ENCODE measurements at regions not wholly inside any gene's neighbourhood (a gene's known extent, or its start where the extent isn't known, plus 50 kb on each side); places are given as distances from the start of the nearest gene placed in this dataset.

GRCh38 chr10:83562381-83562780 is 576.9 kb upstream of the GHITM start:
- Histone ChIP-seq H3K4me1 (no peaks in the 10 kb centered on the region), H3K27ac (no peak overlapping the region), H3K4me3 (no peak overlapping the region), H3K36me3 (no peaks in the 10 kb centered on the region), H3K27me3 (no peaks in the 10 kb centered on the region), H3K9me3 (peaks cover 0 to 8% (median 0%) of the 10 kb centered on the region in 4 donors)
- intact Hi-C loops (cut with DNase I; ENCODE audit: low total_unique reads) = no loop called here
- TF ChIP-seq POLR2AphosphoS5 (IDR thresholded peaks at IDR 0.05) (no peak), POLR2A (IDR thresholded peaks at IDR 0.05) (no peak), CTCF (IDR thresholded peaks at IDR 0.05) (no peak), EP300 (IDR thresholded peaks at IDR 0.05) (no peak)
- DNase-seq = no peak
- whole genome bisulfite sequencing, 5 donors = 94 to 97% (median 95%) methylated on average over 3 of the region's 3 CpGs

- intact Hi-C loops (cut with DNase I; ENCODE audit: low total_unique reads) = no loop called here
- 93 to 98% (median 96%) methylated on average over 32 of the region's 32 CpGs for WGBS, 5 donors
- TF ChIP-seq POLR2A (IDR thresholded peaks at IDR 0.05) (no peak), EP300 (IDR thresholded peaks at IDR 0.05) (no peak), CTCF (IDR thresholded peaks at IDR 0.05) (no peak), POLR2AphosphoS5 (IDR thresholded peaks at IDR 0.05) (no peak)
- H3K9me3 ChIP-seq = peaks cover 0 to 8% (median 0%) of the 10 kb centered on the region in 4 donors
- no peaks in the 10 kb centered on the region for H3K27me3 ChIP-seq
- no peaks in the 10 kb centered on the region for H3K36me3 ChIP-seq
- DNase-seq = no peak
- no peaks in the 10 kb centered on the region for H3K4me1 ChIP-seq
- H3K4me3 ChIP-seq = no peak overlapping the region
- H3K27ac ChIP-seq = no peak overlapping the region
These were observed 574.3 kb upstream of the GHITM start for GRCh38 chr10:83564889-83565588.

- 76 to 82% (median 78%) methylated on average over 1 of the region's 1 CpG for WGBS, 5 donors
- no peak for DNase-seq
- TF ChIP-seq POLR2A (IDR thresholded peaks at IDR 0.05) (no peak), CTCF (IDR thresholded peaks at IDR 0.05) (no peak), EP300 (IDR thresholded peaks at IDR 0.05) (no peak), POLR2AphosphoS5 (IDR thresholded peaks at IDR 0.05) (no peak)
These were observed 567.3 kb upstream of the GHITM start for GRCh38 chr10:83572036-83572435.

GRCh38 chr10:83574770-83575169 is 564.5 kb upstream of the GHITM start:
- Histone ChIP-seq H3K4me3 (no peak overlapping the region), H3K27me3 (no peaks in the 10 kb centered on the region), H3K36me3 (no peaks in the 10 kb centered on the region), H3K27ac (no peak overlapping the region), H3K4me1 (no peaks in the 10 kb centered on the region), H3K9me3 (peaks cover 0 to 13% (median 3%) of the 10 kb centered on the region in 4 donors)
- DNase-seq = no peak
- 60 to 70% (median 69%) methylated on average over 1 of the region's 1 CpG for WGBS, 5 donors
- intact Hi-C loops (cut with DNase I; ENCODE audit: low total_unique reads) = no loop called here
- TF ChIP-seq POLR2A (IDR thresholded peaks at IDR 0.05) (no peak), POLR2AphosphoS5 (IDR thresholded peaks at IDR 0.05) (no peak), EP300 (IDR thresholded peaks at IDR 0.05) (no peak), CTCF (IDR thresholded peaks at IDR 0.05) (no peak)

More at GRCh38 chr10:83572036-83572435, 567.3 kb upstream of the GHITM start:
- H3K36me3 ChIP-seq = no peaks in the 10 kb centered on the region
- no peak overlapping the region for H3K27ac ChIP-seq
- no peaks in the 10 kb centered on the region for H3K27me3 ChIP-seq
- H3K9me3 ChIP-seq = peaks cover 0 to 1% (median 0%) of the 10 kb centered on the region in 4 donors
- intact Hi-C loops (cut with DNase I; ENCODE audit: low total_unique reads) = no loop called here
- H3K4me1 ChIP-seq = no peaks in the 10 kb centered on the region
- no peak overlapping the region for H3K4me3 ChIP-seq
